PC-9 (cell line): ENCODE measurements at regions not wholly inside any gene's neighbourhood (a gene's known extent, or its start where the extent isn't known, plus 50 kb on each side); places are given as distances from the start of the nearest gene placed in this dataset.

Source experiments
- BruUV-seq: library from RNA; stranded (reverse); fragments of 400-500 nt; replicated peaks from 2 replicates; lab custom pipeline; 2021; lab: Mats Ljungman, UMichigan
- CTCF ChIA-PET: fragments of 300-600 bp; sonication (Branson Sonifier 250); formaldehyde crosslinking; loops from one replicate; lab custom pipeline; 2022; ENCODE audit warnings: antibody characterized with exemption; lab: Charles Lee
- POLR2A ChIA-PET: fragments of 300-600 bp; sonication (Branson Sonifier 250); formaldehyde crosslinking; loops from one replicate; lab custom pipeline; 2022; ENCODE audit warnings: antibody characterized with exemption; ENCODE audit not compliant: unreplicated experiment; lab: Charles Lee
- DNase-seq, 2 experiments: peaks; one replicate each; pipeline versions ENCODE4 v3.0.0 to v3.0.0-alpha.2; 2015 to 2022; ENCODE audit warnings: mixed read lengths in 1 of 2
- H2AFZ ChIP-seq: fragments of 200-600 bp; sonication (generic); 2 replicates; pipeline ENCODE4 v1.8.1; 2017; ENCODE audit warnings: antibody characterized with exemption
- H3F3A ChIP-seq: fragments of 200-600 bp; sonication (generic); 2 replicates; pipeline ENCODE4 v1.8.1; 2017; ENCODE audit warnings: antibody characterized with exemption, mild to moderate bottlenecking, low read depth; ENCODE audit not compliant: insufficient read depth
- H3K27ac ChIP-seq: fragments of 200-600 bp; sonication (generic); 2 replicates; pipeline ENCODE4 v1.6.1; 2016; ENCODE audit warnings: mixed run types
- H3K27me3 ChIP-seq: fragments of 200-600 bp; sonication (generic); 2 replicates; pipeline ENCODE4 v1.6.1; 2016; ENCODE audit warnings: low read depth, mixed run types; ENCODE audit not compliant: insufficient read depth
- H3K36me3 ChIP-seq: fragments of 200-600 bp; sonication (generic); 2 replicates; pipeline ENCODE4 v1.6.1; 2016; ENCODE audit warnings: low read depth, mixed run types
- H3K4me1 ChIP-seq: fragments of 200-600 bp; sonication (generic); replicated peaks from 2 replicates; pipeline ENCODE4 v1.6.1; 2016; ENCODE audit warnings: mixed run types; ENCODE audit not compliant: insufficient read depth
- H3K4me2 ChIP-seq: fragments of 200-600 bp; sonication (generic); 2 replicates; pipeline ENCODE4 v1.6.1; 2017; ENCODE audit warnings: mixed run types
- H3K4me3 ChIP-seq: fragments of 200-600 bp; sonication (generic); 2 replicates; pipeline ENCODE4 v1.6.1; 2016; ENCODE audit warnings: mixed run types
- H3K79me2 ChIP-seq: fragments of 200-600 bp; sonication (generic); 2 replicates; pipeline ENCODE4 v1.6.1; 2017; ENCODE audit warnings: low read depth, mixed run types
- H3K9me2 ChIP-seq: fragments of 200-600 bp; sonication (generic); 2 replicates; pipeline ENCODE4 v1.8.1; 2017; ENCODE audit warnings: mild to moderate bottlenecking; ENCODE audit not compliant: insufficient read depth
- H3K9me3 ChIP-seq: fragments of 200-600 bp; sonication (generic); 2 replicates; pipeline ENCODE4 v1.8.1; 2016; ENCODE audit warnings: low read depth; ENCODE audit not compliant: insufficient read depth
- H4K20me1 ChIP-seq: fragments of 200-600 bp; sonication (generic); 2 replicates; pipeline ENCODE4 v1.8.1; 2017; ENCODE audit not compliant: insufficient read depth
- EZH2 ChIP-seq: fragments of 200-600 bp; sonication (generic); IDR thresholded peaks from 2 replicates; pipeline ENCODE4 v1.8.0; 2017; ENCODE audit warnings: antibody characterized with exemption, low read depth
- intact Hi-C: fragments of 100-400 bp; cut with micrococcal nuclease; formaldehyde crosslinking; loops from one replicate; pipeline ENCODE4 v1.10.0; 2022; ENCODE audit not compliant: unreplicated experiment
- TF ChIP-seq, protein P1 (sequence below): fragments of 200-600 bp; sonication (generic); conservative IDR thresholded peaks from 2 replicates; pipeline ENCODE4 v1.6.1; 2017; ENCODE audit warnings: mixed run types, antibody characterized with exemption, mild to moderate bottlenecking, moderate library complexity

DNA sequence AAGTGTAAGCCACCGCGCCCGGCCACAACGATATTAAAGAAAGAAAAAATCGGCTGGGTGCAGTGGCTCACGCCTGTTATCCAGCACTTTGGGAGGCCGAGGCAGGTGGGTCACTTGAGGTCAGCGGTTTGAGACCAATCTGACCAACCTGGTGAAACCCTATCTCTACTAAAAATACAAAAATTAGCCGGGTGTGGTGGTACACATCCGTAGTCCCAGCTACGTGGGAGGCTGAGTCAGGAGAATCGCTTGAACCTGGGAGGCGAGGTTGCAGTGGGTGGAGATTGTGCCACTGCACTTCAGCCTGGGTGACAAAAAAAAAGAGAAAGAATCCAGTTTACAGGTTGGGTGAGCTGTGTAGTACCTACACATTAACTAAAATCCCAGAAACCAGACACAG lies 99.9 kb upstream of the CACNA1A start:
- no peak overlapping the region for H3K4me2 ChIP-seq
- POLR2A ChIA-PET: no interaction called here
- H2AFZ ChIP-seq: no peak overlapping the region
- H3K9me3 ChIP-seq: no peaks in the 10 kb centered on the region
- DNase-seq: no peak
- TF ChIP-seq EZH2: no peak
- no peaks in the 10 kb centered on the region for H3K36me3 ChIP-seq
- H4K20me1 ChIP-seq: no peaks in the 10 kb centered on the region
- peaks cover 65% of the 10 kb centered on the region for H3K27me3 ChIP-seq
- no peaks in the 10 kb centered on the region for H3K79me2 ChIP-seq
- no peaks in the 10 kb centered on the region for H3K9me2 ChIP-seq
- H3F3A ChIP-seq: no peaks in the 10 kb centered on the region
- CTCF ChIA-PET: no interaction called here
- no TSS peak for BruUV-seq
- H3K4me1 ChIP-seq: no peaks in the 10 kb centered on the region
- intact Hi-C loops: no loop called here
- H3K27ac ChIP-seq: no peak overlapping the region
- H3K4me3 ChIP-seq: no peak overlapping the region

DNA sequence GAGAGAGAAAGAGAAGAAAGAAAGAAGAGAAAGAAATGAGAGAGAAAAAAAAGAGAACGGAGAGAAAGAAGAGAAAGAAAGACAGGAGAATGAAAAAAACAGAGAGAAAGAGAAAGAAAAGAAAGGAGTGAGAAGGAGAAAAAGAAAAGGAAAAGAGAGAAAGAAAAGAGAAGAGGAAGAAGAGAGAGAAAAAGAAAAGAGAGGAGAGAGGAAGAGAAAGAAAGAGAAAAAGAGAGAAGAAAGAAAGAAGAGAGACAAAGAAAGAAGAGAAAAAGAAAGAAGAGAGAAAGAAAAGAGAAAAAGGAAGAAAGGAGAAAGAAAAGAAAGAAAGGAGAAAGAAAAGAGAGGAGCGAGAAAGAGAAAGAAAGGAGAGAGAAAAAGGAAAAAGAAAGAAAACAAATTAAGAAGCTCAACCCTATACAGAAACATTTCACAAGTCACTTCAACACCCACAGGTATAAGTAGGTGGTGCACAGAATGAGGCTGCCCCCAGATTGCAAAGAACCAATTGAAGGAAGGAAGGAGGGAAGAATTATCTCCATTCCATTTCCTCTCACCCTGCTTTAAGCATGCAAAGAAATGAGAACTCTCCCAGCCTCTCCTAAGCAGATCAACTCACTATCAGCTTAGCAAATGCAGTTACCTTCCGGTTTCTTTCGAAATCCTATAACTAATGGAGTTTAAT lies 98.8 kb upstream of the CACNA1A start:
- POLR2A ChIA-PET: no interaction called here

DNA sequence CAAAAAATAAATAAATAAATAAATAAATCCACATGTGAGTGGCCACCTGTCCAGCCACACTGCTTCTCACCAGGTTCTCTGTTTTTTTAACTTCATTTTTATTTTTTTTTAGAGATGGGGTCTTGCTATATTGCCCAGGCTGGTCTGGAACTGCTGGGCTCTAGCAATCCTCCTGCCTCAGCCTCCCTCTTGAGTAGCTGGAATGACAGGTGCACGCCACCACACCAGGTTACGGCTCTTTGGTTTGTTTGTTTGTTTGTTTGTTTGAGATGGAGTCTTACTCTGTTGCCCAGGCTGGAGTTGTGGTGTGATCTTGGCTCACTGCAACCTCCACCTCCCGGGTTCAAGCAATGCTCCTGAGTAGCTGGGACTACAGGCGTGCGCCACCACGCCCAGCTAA lies 94.5 kb upstream of the CACNA1A start:
- no peaks in the 10 kb centered on the region for H3K4me1 ChIP-seq
- H3F3A ChIP-seq: no peaks in the 10 kb centered on the region
- no peaks in the 10 kb centered on the region for H3K9me3 ChIP-seq
- H3K4me3 ChIP-seq: no peak overlapping the region
- peaks cover 50% of the 10 kb centered on the region for H3K27me3 ChIP-seq
- H3K36me3 ChIP-seq: no peaks in the 10 kb centered on the region
- H4K20me1 ChIP-seq: no peaks in the 10 kb centered on the region
- TF ChIP-seq, protein P1, sequence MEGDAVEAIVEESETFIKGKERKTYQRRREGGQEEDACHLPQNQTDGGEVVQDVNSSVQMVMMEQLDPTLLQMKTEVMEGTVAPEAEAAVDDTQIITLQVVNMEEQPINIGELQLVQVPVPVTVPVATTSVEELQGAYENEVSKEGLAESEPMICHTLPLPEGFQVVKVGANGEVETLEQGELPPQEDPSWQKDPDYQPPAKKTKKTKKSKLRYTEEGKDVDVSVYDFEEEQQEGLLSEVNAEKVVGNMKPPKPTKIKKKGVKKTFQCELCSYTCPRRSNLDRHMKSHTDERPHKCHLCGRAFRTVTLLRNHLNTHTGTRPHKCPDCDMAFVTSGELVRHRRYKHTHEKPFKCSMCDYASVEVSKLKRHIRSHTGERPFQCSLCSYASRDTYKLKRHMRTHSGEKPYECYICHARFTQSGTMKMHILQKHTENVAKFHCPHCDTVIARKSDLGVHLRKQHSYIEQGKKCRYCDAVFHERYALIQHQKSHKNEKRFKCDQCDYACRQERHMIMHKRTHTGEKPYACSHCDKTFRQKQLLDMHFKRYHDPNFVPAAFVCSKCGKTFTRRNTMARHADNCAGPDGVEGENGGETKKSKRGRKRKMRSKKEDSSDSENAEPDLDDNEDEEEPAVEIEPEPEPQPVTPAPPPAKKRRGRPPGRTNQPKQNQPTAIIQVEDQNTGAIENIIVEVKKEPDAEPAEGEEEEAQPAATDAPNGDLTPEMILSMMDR: no peak
- TF ChIP-seq EZH2: no peak
- CTCF ChIA-PET: no interaction called here
- no peaks in the 10 kb centered on the region for H3K79me2 ChIP-seq
- no TSS peak for BruUV-seq
- H3K4me2 ChIP-seq: no peak overlapping the region
- no peak overlapping the region for H3K27ac ChIP-seq
- POLR2A ChIA-PET: no interaction called here
- H2AFZ ChIP-seq: no peak overlapping the region
- no peak for DNase-seq
- intact Hi-C loops: no loop called here
- no peaks in the 10 kb centered on the region for H3K9me2 ChIP-seq

More for the DNA sequence above, 98.8 kb upstream of the CACNA1A start:
- H3K79me2 ChIP-seq: no peaks in the 10 kb centered on the region
- no peaks in the 10 kb centered on the region for H3F3A ChIP-seq
- no peak overlapping the region for H2AFZ ChIP-seq
- H3K4me2 ChIP-seq: no peak overlapping the region
- H3K9me2 ChIP-seq: no peaks in the 10 kb centered on the region
- H3K4me3 ChIP-seq: no peak overlapping the region
- peaks cover 70% of the 10 kb centered on the region for H3K27me3 ChIP-seq
- no peaks in the 10 kb centered on the region for H3K9me3 ChIP-seq
- no peak overlapping the region for H3K27ac ChIP-seq
- H3K4me1 ChIP-seq: no peaks in the 10 kb centered on the region
- BruUV-seq: no TSS peak
- H3K36me3 ChIP-seq: no peaks in the 10 kb centered on the region
- CTCF ChIA-PET: no interaction called here
- no peak for DNase-seq
- TF ChIP-seq EZH2: no peak
- TF ChIP-seq, protein P1: no peak
- intact Hi-C loops: no loop called here
- H4K20me1 ChIP-seq: no peaks in the 10 kb centered on the region

DNA sequence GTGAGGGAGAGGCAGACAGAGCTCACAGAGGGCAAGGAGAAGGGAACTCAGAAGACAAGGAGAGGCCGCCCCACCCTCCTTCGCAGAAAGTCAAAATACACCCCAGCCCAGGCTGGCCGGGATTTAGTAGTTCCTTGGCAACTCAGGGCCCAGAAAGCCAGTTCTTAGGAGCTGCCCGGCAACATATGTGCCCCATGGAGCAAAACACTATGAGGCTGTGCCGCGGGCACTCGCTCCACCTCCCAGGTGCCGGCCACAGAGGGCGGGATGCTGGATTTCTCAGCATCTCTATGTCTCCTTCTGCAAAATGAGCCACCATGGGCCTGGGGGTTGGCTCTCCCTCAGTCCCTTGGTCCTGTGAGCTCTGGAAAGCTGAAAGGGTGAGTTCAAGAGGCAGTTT lies 93.8 kb upstream of the CACNA1A start:
- H3K4me2 ChIP-seq: no peak overlapping the region
- H3K9me3 ChIP-seq: no peaks in the 10 kb centered on the region
- no peaks in the 10 kb centered on the region for H4K20me1 ChIP-seq
- no peak for TF ChIP-seq EZH2
- TF ChIP-seq, protein P1: no peak
- H3K27ac ChIP-seq: no peak overlapping the region
- no peaks in the 10 kb centered on the region for H3K79me2 ChIP-seq
- H3K9me2 ChIP-seq: no peaks in the 10 kb centered on the region
- peaks cover 46% of the 10 kb centered on the region for H3K27me3 ChIP-seq
- ChIA-PET CTCF (no interaction called here), POLR2A (no interaction called here)
- H3K36me3 ChIP-seq: no peaks in the 10 kb centered on the region
- no peak for DNase-seq
- intact Hi-C loops: no loop called here
- no peak overlapping the region for H2AFZ ChIP-seq
- no peak overlapping the region for H3K4me3 ChIP-seq
- H3F3A ChIP-seq: no peaks in the 10 kb centered on the region
- H3K4me1 ChIP-seq: no peaks in the 10 kb centered on the region
- BruUV-seq: no TSS peak
